ENCODE measurements at regions not wholly inside any gene's neighbourhood (a gene's known extent, or its start where the extent isn't known, plus 50 kb on each side); places are given as distances from the start of the nearest gene placed in this dataset.

GRCh38 chr6:95830859-95831557, 184.8 kb upstream of the FUT9 start:
- CTCF ChIA-PET: no interaction called here
- FAIRE-seq (no peak), DNase-seq (ENCODE audit: low read depth in 1 of 2, low spot score in 1 of 2) (no peak), ATAC-seq (no peak)
- Histone ChIP-seq H3K9me3 (no peaks in the 10 kb centered on the region), H3K4me1 (no peaks in the 10 kb centered on the region), H3K27ac (no peak overlapping the region), H3K4me2 (no peak overlapping the region), H3K4me3 (no peak overlapping the region)
- no peak for TF ChIP-seq EHF (CRISPR knock-in tag; IDR thresholded peaks at IDR 0.05)
- no peak for TF ChIP-seq KDM5A (IDR thresholded peaks at IDR 0.05)
- no peak for TF ChIP-seq ATOH8 (CRISPR knock-in tag; IDR thresholded peaks at IDR 0.05; ENCODE audit: low read depth)
- no peak for TF ChIP-seq MYC (IDR thresholded peaks at IDR 0.05; ENCODE audit: borderline replicate concordance, low read length)
- TF ChIP-seq RFX5 (IDR thresholded peaks at IDR 0.05): no peak
- TF ChIP-seq, protein P1, sequence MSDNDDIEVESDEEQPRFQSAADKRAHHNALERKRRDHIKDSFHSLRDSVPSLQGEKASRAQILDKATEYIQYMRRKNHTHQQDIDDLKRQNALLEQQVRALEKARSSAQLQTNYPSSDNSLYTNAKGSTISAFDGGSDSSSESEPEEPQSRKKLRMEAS (IDR thresholded peaks at IDR 0.05): no peak
- TF ChIP-seq EHMT2 (IDR thresholded peaks at IDR 0.05; ENCODE audit: low read depth): no peak
- TF ChIP-seq TFCP2L1 (CRISPR knock-in tag; IDR thresholded peaks at IDR 0.05): no peak
- TF ChIP-seq PBX3 (IDR thresholded peaks at IDR 0.05): no peak
- no peak for TF ChIP-seq E2F6 (IDR thresholded peaks at IDR 0.05; ENCODE audit: borderline replicate concordance, low read depth)
- no peak for TF ChIP-seq KDM1A (IDR thresholded peaks at IDR 0.05; ENCODE audit: low read depth)
- no peak for TF ChIP-seq ZNF302 (CRISPR knock-in tag; IDR thresholded peaks at IDR 0.05)
- no peak for TF ChIP-seq RAD21 (conservative IDR thresholded peaks at IDR 0.05 in 1 of 2, IDR thresholded peaks at IDR 0.05 in 1 of 2)
- no peak for TF ChIP-seq HDAC2 (IDR thresholded peaks at IDR 0.05)
- no peak for TF ChIP-seq HOXA7 (CRISPR knock-in tag; IDR thresholded peaks at IDR 0.05)
- TF ChIP-seq NR3C1 (IDR thresholded peaks at IDR 0.05): no peak
- TF ChIP-seq, protein P2, sequence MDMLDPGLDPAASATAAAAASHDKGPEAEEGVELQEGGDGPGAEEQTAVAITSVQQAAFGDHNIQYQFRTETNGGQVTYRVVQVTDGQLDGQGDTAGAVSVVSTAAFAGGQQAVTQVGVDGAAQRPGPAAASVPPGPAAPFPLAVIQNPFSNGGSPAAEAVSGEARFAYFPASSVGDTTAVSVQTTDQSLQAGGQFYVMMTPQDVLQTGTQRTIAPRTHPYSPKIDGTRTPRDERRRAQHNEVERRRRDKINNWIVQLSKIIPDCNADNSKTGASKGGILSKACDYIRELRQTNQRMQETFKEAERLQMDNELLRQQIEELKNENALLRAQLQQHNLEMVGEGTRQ (IDR thresholded peaks at IDR 0.05): no peak
- no peak for TF ChIP-seq EP300 (IDR thresholded peaks at IDR 0.05)
- no peak for TF ChIP-seq ELK1 (IDR thresholded peaks at IDR 0.05; ENCODE audit: low read depth, low read length)
- WGBS (ENCODE audit: missing lambda C conversion rate): 0% methylated on average over 3 of the region's 3 CpGs
- POLR2A ChIA-PET: no interaction called here

GRCh38 chr6:95837890-95838289, 177.9 kb upstream of the FUT9 start:
- Histone ChIP-seq H3K9me3 (no peaks in the 10 kb centered on the region), H3K27ac (no peak overlapping the region), H3K4me2 (no peak overlapping the region), H3K4me1 (no peaks in the 10 kb centered on the region), H3K4me3 (no peak overlapping the region)
- ATAC-seq (no peak), DNase-seq (ENCODE audit: low read depth in 1 of 2, low spot score in 1 of 2) (no peak), FAIRE-seq (no peak)
- ChIA-PET CTCF (no interaction called here), POLR2A (no interaction called here)
- TF ChIP-seq EHF (CRISPR knock-in tag; IDR thresholded peaks at IDR 0.05): no peak
- TF ChIP-seq EHMT2 (IDR thresholded peaks at IDR 0.05; ENCODE audit: low read depth): no peak
- no peak for TF ChIP-seq CEBPB (IDR thresholded peaks at IDR 0.05)
- TF ChIP-seq HOXB13 (CRISPR knock-in tag; IDR thresholded peaks at IDR 0.05; ENCODE audit: low read depth): no peak
- no peak for TF ChIP-seq ATOH8 (CRISPR knock-in tag; IDR thresholded peaks at IDR 0.05; ENCODE audit: low read depth)
- no peak for TF ChIP-seq ZC3H11A (IDR thresholded peaks at IDR 0.05)
- TF ChIP-seq CBX2 (IDR thresholded peaks at IDR 0.05; ENCODE audit: borderline replicate concordance, low read depth): no peak
- no peak for TF ChIP-seq RNF2 (IDR thresholded peaks at IDR 0.05; ENCODE audit: borderline replicate concordance, low read depth)
- no peak for TF ChIP-seq RARB (CRISPR knock-in tag; IDR thresholded peaks at IDR 0.05)
- TF ChIP-seq, protein P1 (IDR thresholded peaks at IDR 0.05): no peak
- no peak for TF ChIP-seq NR3C1 (IDR thresholded peaks at IDR 0.05)
- TF ChIP-seq HES2 (IDR thresholded peaks at IDR 0.05): no peak
- TF ChIP-seq FOXS1 (CRISPR knock-in tag; IDR thresholded peaks at IDR 0.05): no peak
- TF ChIP-seq, protein P3, sequence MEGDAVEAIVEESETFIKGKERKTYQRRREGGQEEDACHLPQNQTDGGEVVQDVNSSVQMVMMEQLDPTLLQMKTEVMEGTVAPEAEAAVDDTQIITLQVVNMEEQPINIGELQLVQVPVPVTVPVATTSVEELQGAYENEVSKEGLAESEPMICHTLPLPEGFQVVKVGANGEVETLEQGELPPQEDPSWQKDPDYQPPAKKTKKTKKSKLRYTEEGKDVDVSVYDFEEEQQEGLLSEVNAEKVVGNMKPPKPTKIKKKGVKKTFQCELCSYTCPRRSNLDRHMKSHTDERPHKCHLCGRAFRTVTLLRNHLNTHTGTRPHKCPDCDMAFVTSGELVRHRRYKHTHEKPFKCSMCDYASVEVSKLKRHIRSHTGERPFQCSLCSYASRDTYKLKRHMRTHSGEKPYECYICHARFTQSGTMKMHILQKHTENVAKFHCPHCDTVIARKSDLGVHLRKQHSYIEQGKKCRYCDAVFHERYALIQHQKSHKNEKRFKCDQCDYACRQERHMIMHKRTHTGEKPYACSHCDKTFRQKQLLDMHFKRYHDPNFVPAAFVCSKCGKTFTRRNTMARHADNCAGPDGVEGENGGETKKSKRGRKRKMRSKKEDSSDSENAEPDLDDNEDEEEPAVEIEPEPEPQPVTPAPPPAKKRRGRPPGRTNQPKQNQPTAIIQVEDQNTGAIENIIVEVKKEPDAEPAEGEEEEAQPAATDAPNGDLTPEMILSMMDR (IDR thresholded peaks at IDR 0.05): no peak
- no peak for TF ChIP-seq CBX8 (IDR thresholded peaks at IDR 0.05)
- TF ChIP-seq E2F6 (IDR thresholded peaks at IDR 0.05; ENCODE audit: borderline replicate concordance, low read depth): no peak

All from A549 (cell line).